ENCODE measurements at regions not wholly inside any gene's neighbourhood (a gene's known extent, or its start where the extent isn't known, plus 50 kb on each side); places are given as distances from the start of the nearest gene placed in this dataset.

- DNase-seq (ENCODE audit: low read depth in 2 of 3, low spot score in 2 of 3), result no peak
These were observed 311.8 kb downstream of the NDFIP2 start for GRCh38 chr13:79792716-79793115.

DNA sequence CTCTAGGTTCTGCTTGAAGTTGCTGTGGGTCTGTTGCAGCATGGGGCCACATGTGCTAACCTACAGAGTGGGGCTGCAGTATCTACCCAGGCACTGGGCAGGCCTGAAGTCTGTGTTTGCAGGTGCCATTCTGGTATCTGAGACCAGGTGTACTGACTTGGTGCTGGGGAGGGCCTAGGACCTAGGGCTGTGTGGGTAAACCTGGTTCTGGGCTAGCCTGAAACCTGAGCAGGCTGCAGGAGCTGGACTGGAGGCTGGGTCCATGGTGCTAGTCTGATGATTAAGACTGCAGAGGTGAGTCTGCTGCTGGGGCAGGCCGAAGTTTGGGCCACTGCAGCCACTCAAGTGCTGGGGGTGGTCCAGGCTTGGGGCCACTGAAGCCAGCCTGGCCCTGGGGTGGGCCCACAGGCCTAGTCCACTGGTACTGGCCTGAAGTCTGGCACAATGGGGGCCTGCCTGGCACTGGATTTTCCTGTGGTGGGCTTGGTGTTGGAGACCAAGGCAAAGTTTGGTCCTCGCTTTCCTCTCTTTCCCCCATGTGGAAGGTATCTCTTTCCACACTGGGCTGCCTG is 310.6 kb downstream of the NDFIP2 start:
- no peak for DNase-seq (ENCODE audit: low read depth in 2 of 3, low spot score in 2 of 3)

DNA sequence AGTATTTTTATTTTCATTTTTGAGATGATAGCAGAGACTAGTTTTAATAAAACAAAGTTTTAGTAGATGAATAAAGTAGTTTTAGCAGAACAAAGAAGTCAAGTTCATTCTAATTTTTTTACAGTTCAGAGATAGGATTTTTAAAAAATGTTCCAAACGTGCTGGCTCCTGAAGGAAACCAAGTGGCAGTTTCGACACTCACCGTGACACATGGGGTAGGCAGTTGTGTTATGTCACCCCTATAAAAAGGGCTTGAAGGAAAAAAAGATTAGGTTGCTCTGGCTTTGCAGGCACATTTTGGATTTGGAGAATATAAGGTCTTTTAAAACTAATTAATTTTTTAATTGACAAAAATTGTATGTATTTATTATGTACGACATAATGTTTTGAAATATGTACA is 305.2 kb downstream of the NDFIP2 start:
- DNase-seq (ENCODE audit: low read depth in 2 of 3, low spot score in 2 of 3), result no peak

- DNase-seq (ENCODE audit: low read depth in 2 of 3, low spot score in 2 of 3), result no peak
These were observed 301.7 kb downstream of the NDFIP2 start for GRCh38 chr13:79782541-79783205.

DNA sequence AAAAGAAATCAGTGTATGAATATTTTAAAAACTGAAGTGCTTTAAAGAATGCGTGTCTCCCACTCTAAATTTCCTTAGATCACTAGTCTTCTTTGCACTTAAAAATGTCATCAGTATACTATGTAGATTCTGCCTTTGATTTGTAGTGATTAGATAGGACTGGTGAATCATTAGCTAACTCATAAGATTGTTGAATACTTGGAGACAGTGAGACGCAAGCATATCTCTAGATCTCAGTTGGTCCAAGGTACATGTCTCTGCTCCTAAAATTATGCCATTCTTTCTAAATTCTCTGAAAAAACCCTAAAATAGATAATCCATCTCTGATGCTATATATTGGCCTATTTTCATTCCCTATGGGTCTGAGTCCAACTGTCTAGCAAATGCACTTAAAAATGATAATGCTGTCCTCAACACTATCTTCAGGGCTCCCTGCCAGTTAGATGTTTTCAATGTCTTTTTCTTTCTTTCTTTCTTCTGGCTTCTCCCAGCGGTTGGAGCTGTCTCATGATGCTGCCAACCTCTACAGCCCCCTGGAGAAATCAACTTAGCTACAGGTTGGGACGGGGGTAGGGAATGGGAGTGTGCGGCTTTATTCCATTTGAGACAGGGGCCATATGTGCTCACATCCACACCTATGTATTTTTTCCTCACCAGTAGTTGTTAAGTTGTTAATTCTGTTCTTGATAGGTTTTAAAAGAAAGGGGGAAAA is 301.0 kb downstream of the NDFIP2 start:
- DNase-seq (ENCODE audit: low read depth in 2 of 3, low spot score in 2 of 3), result no peak

- no peak for DNase-seq (ENCODE audit: low read depth in 2 of 3, low spot score in 2 of 3)
These were observed 299.3 kb downstream of the NDFIP2 start for GRCh38 chr13:79780240-79780639.

- no peak for DNase-seq (ENCODE audit: low read depth in 2 of 3, low spot score in 2 of 3)
These were observed 298.8 kb downstream of the NDFIP2 start for GRCh38 chr13:79779761-79780160.

GRCh38 chr13:79778741-79779460 is 297.9 kb downstream of the NDFIP2 start:
- no peak for DNase-seq (ENCODE audit: low read depth in 2 of 3, low spot score in 2 of 3)

GRCh38 chr13:79777504-79777903 is 296.5 kb downstream of the NDFIP2 start:
- DNase-seq (ENCODE audit: low read depth in 2 of 3, low spot score in 2 of 3), result no peak

- DNase-seq (ENCODE audit: low read depth in 2 of 3, low spot score in 2 of 3), result no peak
These were observed 295.8 kb downstream of the NDFIP2 start for GRCh38 chr13:79776531-79777295.

- DNase-seq (ENCODE audit: low read depth in 2 of 3, low spot score in 2 of 3), result no peak
These were observed 294.9 kb downstream of the NDFIP2 start for GRCh38 chr13:79775830-79776229.

- no peak for DNase-seq (ENCODE audit: low read depth in 2 of 3, low spot score in 2 of 3)
These were observed 291.9 kb downstream of the NDFIP2 start for GRCh38 chr13:79772811-79773210.

GRCh38 chr13:79771493-79771892 is 290.5 kb downstream of the NDFIP2 start:
- DNase-seq (ENCODE audit: low read depth in 2 of 3, low spot score in 2 of 3), result no peak

DNA sequence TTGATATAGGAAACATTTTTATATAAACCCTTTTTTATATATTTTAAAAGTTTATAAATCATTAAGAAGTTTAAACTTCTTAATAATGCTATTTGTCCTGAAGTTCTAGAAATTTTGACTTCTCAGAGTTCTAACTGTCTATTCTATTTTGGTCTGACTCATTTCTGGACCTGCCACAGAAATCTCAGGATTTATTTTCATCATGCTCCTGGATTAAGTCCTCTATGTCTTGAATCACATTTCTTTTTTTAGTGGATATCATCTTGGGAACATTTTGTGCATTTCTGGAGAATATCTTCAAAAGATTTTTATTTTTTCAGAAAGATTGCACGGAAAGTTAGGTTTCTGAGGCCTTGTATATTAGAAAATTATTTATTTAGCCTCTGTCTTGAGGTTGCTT is 289.1 kb downstream of the NDFIP2 start:
- no peak for DNase-seq (ENCODE audit: low read depth in 2 of 3, low spot score in 2 of 3)

DNA sequence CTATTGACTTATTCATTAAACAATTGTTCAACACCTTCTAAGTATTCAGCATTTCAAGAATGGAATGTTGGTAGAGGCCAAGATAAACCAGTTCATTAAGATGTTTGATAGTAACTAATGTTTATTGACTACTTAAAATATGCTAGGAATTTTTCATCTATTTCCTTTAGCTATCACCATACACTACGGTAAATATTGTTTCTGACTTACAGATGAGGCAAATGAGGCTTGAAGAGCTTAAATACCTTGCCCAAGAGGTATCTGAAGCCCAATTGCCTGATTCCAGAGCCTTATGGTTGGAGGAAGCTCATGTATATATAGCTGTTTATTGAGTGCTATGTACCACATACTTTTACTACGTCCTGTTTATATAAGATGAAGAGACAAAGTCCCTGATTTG is 286.2 kb downstream of the NDFIP2 start:
- DNase-seq (ENCODE audit: low read depth in 2 of 3, low spot score in 2 of 3), result no peak

DNA sequence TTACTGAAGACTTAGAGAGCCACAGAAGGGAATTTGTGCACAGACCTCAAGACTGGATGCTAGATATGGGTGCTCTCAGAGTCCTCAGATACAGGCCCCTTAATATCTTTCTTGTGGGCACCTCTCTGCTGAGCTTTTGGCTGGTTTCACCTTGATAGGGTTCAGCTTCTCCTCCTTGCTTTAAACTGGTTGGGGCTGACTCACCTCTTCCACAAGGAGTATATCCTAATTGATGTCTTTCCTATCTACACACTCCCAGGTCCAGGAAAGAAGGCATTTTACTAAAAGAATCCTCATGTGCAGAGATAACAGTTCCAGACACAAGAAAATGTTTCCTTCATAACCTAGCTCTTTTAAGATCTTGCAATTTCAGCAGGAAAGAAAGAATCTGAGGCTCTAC is 284.4 kb downstream of the NDFIP2 start:
- no peak for DNase-seq (ENCODE audit: low read depth in 2 of 3, low spot score in 2 of 3)

GRCh38 chr13:79749984-79750551 is 269.1 kb downstream of the NDFIP2 start:
- DNase-seq (ENCODE audit: low read depth in 2 of 3, low spot score in 2 of 3), result no peak

- DNase-seq (ENCODE audit: low read depth in 2 of 3, low spot score in 2 of 3), result no peak
These were observed 268.6 kb downstream of the NDFIP2 start for GRCh38 chr13:79749566-79749965.

GRCh38 chr13:79745081-79745480 is 264.1 kb downstream of the NDFIP2 start:
- DNase-seq (ENCODE audit: low read depth in 2 of 3, low spot score in 2 of 3), result no peak

DNA sequence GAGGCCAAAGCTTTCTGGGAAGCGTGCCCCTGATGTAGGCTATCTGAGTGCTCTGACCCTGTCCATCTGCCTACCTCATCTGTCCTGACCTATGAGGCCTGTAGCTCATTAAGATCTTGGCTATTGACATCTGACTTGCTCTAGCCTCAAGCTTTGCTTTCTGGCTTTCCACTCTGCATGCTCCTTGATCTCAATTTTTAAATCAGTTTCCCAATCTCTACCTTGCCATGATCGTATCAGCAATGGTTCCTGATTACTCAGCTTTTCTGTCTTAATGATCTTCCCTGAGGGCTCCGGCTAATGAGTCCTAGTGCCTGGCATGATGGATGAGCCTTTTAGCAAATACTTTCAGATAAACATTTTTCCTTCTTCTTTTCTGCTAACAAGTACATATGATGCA is 262.0 kb downstream of the NDFIP2 start:
- no peak for DNase-seq (ENCODE audit: low read depth in 2 of 3, low spot score in 2 of 3)

DNA sequence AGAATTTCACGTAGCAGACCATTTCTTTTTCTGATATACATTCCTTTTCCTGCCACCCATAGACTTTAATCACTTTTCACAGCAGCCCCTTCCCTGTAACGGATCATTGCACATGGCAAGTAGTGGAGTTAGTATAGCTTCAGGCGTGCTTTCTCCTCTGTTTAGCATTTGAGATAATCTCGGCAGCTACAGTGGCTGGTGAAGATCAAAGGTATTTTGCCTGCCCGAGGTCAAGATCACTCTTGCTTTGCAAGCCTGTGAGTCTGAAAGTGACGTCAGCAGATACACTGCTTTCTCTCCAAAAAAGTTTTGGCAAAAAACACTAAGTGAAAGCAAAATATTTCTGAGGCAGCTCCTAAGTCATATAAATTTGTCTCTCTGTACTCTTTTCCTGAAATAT is 260.0 kb downstream of the NDFIP2 start:
- no peak for DNase-seq (ENCODE audit: low read depth in 2 of 3, low spot score in 2 of 3)

All from activated CD8-positive, alpha-beta memory T cell treated with anti-CD3 and anti-CD28 coated beads for 48 hours (primary cell).